ENCODE measurements at regions not wholly inside any gene's neighbourhood (a gene's known extent, or its start where the extent isn't known, plus 50 kb on each side); places are given as distances from the start of the nearest gene placed in this dataset.

DNA sequence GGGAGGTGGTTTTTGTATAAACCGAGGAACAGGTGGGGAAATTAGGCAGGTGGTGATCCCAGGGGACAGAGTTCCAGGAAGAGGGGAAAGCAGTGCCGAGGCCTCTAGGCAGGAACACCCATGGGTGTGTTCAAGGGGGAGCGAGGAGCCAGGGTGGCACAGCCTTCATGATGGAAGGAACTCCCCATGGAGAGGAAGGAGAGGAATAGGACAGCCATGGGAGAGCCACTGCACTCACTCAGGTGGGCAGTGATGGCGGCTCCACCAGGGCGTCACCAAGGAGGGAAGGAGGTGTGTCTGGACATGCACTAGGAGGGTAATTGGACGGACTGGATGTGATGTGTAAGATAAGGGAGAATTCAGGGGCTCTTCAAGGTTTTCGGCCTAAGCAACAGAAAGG is 98.2 kb downstream of the THBS2 start:
- TF ChIP-seq, protein P1, sequence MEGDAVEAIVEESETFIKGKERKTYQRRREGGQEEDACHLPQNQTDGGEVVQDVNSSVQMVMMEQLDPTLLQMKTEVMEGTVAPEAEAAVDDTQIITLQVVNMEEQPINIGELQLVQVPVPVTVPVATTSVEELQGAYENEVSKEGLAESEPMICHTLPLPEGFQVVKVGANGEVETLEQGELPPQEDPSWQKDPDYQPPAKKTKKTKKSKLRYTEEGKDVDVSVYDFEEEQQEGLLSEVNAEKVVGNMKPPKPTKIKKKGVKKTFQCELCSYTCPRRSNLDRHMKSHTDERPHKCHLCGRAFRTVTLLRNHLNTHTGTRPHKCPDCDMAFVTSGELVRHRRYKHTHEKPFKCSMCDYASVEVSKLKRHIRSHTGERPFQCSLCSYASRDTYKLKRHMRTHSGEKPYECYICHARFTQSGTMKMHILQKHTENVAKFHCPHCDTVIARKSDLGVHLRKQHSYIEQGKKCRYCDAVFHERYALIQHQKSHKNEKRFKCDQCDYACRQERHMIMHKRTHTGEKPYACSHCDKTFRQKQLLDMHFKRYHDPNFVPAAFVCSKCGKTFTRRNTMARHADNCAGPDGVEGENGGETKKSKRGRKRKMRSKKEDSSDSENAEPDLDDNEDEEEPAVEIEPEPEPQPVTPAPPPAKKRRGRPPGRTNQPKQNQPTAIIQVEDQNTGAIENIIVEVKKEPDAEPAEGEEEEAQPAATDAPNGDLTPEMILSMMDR (IDR thresholded peaks at IDR 0.05): no peak
- no peak overlapping the region; the same call in 1 of the 2 replicates for H3K27ac Mint-ChIP-seq
- H3K36me3 Mint-ChIP-seq (ENCODE audit: low read depth): peaks cover 36% of the 10 kb centered on the region
- no peak for DNase-seq
- H3K4me1 Mint-ChIP-seq (ENCODE audit: low read depth): no peaks in the 10 kb centered on the region
- H3K4me3 Mint-ChIP-seq: no peak overlapping the region
- peaks cover 1% of the 10 kb centered on the region for H3K27me3 Mint-ChIP-seq (ENCODE audit: insufficient read depth)
- peaks cover 4% of the 10 kb centered on the region; the same call in 1 of the 2 replicates for H3K9me3 Mint-ChIP-seq

GRCh38 chr6:169153401-169153800 is 100.2 kb downstream of the THBS2 start:
- TF ChIP-seq, protein P1 (IDR thresholded peaks at IDR 0.05): no peak
- H3K27me3 Mint-ChIP-seq (ENCODE audit: insufficient read depth): peaks cover 1% of the 10 kb centered on the region
- no peak for DNase-seq
- H3K9me3 Mint-ChIP-seq: peaks cover 15% of the 10 kb centered on the region
- H3K27ac Mint-ChIP-seq: no peak overlapping the region
- peaks cover 44% of the 10 kb centered on the region for H3K36me3 Mint-ChIP-seq (ENCODE audit: low read depth)
- H3K4me1 Mint-ChIP-seq (ENCODE audit: low read depth): no peaks in the 10 kb centered on the region
- no peak overlapping the region for H3K4me3 Mint-ChIP-seq

DNA sequence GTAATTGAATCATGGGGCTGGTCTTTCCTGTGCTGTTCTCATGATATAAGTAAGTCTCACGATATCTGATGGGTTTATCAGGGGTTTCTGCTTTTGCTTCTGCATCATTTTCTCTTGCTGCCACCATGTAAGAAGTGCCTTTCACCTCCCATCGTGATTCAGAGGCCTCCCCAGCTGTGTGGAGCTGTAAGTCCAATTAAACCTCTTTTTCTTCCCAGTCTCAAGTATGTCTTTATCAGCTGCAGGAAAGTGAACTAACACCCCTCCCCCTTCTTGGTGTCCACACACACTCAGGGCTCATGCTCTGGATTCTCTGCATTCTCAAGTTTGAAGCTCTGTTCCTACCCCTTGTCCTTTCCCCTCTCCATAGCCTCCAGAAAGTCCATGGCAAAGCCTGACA is 107.1 kb downstream of the THBS2 start:
- TF ChIP-seq, protein P1 (IDR thresholded peaks at IDR 0.05): no peak
- peaks cover 15% of the 10 kb centered on the region for H3K9me3 Mint-ChIP-seq
- H3K4me1 Mint-ChIP-seq (ENCODE audit: low read depth): peaks cover 48% of the 10 kb centered on the region
- peak overlapping the region; percentile 47 for H3K27ac Mint-ChIP-seq
- peaks cover 30% of the 10 kb centered on the region for H3K36me3 Mint-ChIP-seq (ENCODE audit: low read depth)
- H3K27me3 Mint-ChIP-seq (ENCODE audit: insufficient read depth): peaks cover 7% of the 10 kb centered on the region; the same call in 1 of the 2 replicates
- no peak overlapping the region; the same call in 1 of the 2 replicates for H3K4me3 Mint-ChIP-seq
- DNase-seq: no peak

- no peak overlapping the region for H3K4me3 Mint-ChIP-seq
- TF ChIP-seq, protein P1 (IDR thresholded peaks at IDR 0.05): no peak
- H3K27me3 Mint-ChIP-seq (ENCODE audit: insufficient read depth): peaks cover 7% of the 10 kb centered on the region
- H3K27ac Mint-ChIP-seq: peak overlapping the region; percentile 57; the same call in 1 of the 2 replicates
- DNase-seq: no peak
- H3K4me1 Mint-ChIP-seq (ENCODE audit: low read depth): peaks cover 49% of the 10 kb centered on the region
- peaks cover 30% of the 10 kb centered on the region for H3K36me3 Mint-ChIP-seq (ENCODE audit: low read depth)
- H3K9me3 Mint-ChIP-seq: peaks cover 15% of the 10 kb centered on the region
Measured at GRCh38 chr6:169145991-169146501, 107.6 kb downstream of the THBS2 start.

- H3K4me3 Mint-ChIP-seq: peak overlapping the region; percentile 71; the same call in 1 of the 2 replicates
- peak overlapping the region; percentile 57; the same call in 1 of the 2 replicates for H3K27ac Mint-ChIP-seq
- H3K36me3 Mint-ChIP-seq (ENCODE audit: low read depth): peaks cover 30% of the 10 kb centered on the region
- H3K4me1 Mint-ChIP-seq (ENCODE audit: low read depth): peaks cover 49% of the 10 kb centered on the region
- peaks cover 7% of the 10 kb centered on the region for H3K27me3 Mint-ChIP-seq (ENCODE audit: insufficient read depth)
- TF ChIP-seq, protein P1 (IDR thresholded peaks at IDR 0.05): no peak
- peaks cover 11% of the 10 kb centered on the region for H3K9me3 Mint-ChIP-seq
- DNase-seq: no peak
Measured at GRCh38 chr6:169145496-169145895, 108.2 kb downstream of the THBS2 start.

All from HFFc6 (cell line).